ENCODE measurements at regions not wholly inside any gene's neighbourhood (a gene's known extent, or its start where the extent isn't known, plus 50 kb on each side); places are given as distances from the start of the nearest gene placed in this dataset.
"Not testable (repeated sequence)": the region's sequence is repeated elsewhere in the genome, so short reads cannot be mapped to it uniquely, and the experiment has no call there.

- TF ChIP-seq, protein P1, sequence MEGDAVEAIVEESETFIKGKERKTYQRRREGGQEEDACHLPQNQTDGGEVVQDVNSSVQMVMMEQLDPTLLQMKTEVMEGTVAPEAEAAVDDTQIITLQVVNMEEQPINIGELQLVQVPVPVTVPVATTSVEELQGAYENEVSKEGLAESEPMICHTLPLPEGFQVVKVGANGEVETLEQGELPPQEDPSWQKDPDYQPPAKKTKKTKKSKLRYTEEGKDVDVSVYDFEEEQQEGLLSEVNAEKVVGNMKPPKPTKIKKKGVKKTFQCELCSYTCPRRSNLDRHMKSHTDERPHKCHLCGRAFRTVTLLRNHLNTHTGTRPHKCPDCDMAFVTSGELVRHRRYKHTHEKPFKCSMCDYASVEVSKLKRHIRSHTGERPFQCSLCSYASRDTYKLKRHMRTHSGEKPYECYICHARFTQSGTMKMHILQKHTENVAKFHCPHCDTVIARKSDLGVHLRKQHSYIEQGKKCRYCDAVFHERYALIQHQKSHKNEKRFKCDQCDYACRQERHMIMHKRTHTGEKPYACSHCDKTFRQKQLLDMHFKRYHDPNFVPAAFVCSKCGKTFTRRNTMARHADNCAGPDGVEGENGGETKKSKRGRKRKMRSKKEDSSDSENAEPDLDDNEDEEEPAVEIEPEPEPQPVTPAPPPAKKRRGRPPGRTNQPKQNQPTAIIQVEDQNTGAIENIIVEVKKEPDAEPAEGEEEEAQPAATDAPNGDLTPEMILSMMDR (conservative IDR thresholded peaks at IDR 0.05) = not testable (repeated sequence)
- TF ChIP-seq ZFX (IDR thresholded peaks at IDR 0.05) = not testable (repeated sequence)
Measured at GRCh38 chr13:64476041-64476568, 2754.0 kb downstream of the PCDH9 start.

Measured in C4-2B (cell line).